Activated CD8-positive, alpha-beta T cell treated with anti-CD3 and anti-CD28 coated beads for 36 hours (primary cell): ENCODE measurements at regions not wholly inside any gene's neighbourhood (a gene's known extent, or its start where the extent isn't known, plus 50 kb on each side); places are given as distances from the start of the nearest gene placed in this dataset.
"Not testable (repeated sequence)": the region's sequence is repeated elsewhere in the genome, so short reads cannot be mapped to it uniquely, and the experiment has no call there.

Experiments used
- ATAC-seq: fragments of 200-7000 bp; cut with Tn5 transposase; one replicate; pipeline ENCODE4 v1.10.0; 2021; ENCODE audit warnings: mild to moderate bottlenecking, moderate library complexity
- CTCF ChIA-PET: fragments of 350-600 bp; sonication (Branson Sonifier 250); formaldehyde crosslinking; loops from one replicate; lab custom pipeline; 2021; ENCODE audit warnings: antibody characterized with exemption; lab: Charles Lee
- POLR2A ChIA-PET: fragments of 350-600 bp; sonication (Branson Sonifier 250); formaldehyde crosslinking; loops from one replicate; lab custom pipeline; 2021; ENCODE audit warnings: antibody characterized with exemption; lab: Charles Lee
- DNase-seq: peaks from one replicate; pipeline ENCODE4 v3.0.0-alpha.2; 2020
- H3K27ac Mint-ChIP-seq: one replicate; pipeline ENCODE4 v1.8.0; 2021; ENCODE audit warnings: mild to moderate bottlenecking, mixed read lengths
- H3K27me3 Mint-ChIP-seq: one replicate; pipeline ENCODE4 v1.8.0; 2021; ENCODE audit warnings: mixed read lengths
- H3K36me3 Mint-ChIP-seq: one replicate; pipeline ENCODE4 v1.8.0; 2021; ENCODE audit warnings: low read depth, mixed read lengths
- H3K4me1 Mint-ChIP-seq: one replicate; pipeline ENCODE4 v1.8.0; 2021; ENCODE audit warnings: low read depth, mixed read lengths
- H3K4me3 Mint-ChIP-seq: one replicate; pipeline ENCODE4 v1.8.0; 2021; ENCODE audit warnings: mild to moderate bottlenecking, moderate library complexity, mixed read lengths
- H3K9me3 Mint-ChIP-seq: one replicate; pipeline ENCODE4 v1.8.0; 2021; ENCODE audit warnings: mixed read lengths
- intact Hi-C: fragments of 100-400 bp; cut with micrococcal nuclease; formaldehyde crosslinking; loops from one replicate; pipeline ENCODE4 v1.10.0; 2022

GRCh38 chr2:111423184-111423583, 302.5 kb downstream of the BCL2L11 start:
- H3K9me3 Mint-ChIP-seq, H3K4me3 Mint-ChIP-seq, POLR2A ChIA-PET, H3K36me3 Mint-ChIP-seq, DNase-seq, intact Hi-C loops, H3K27ac Mint-ChIP-seq, H3K27me3 Mint-ChIP-seq, CTCF ChIA-PET, ATAC-seq: not testable (repeated sequence)
- peaks cover 16% of the 10 kb centered on the region for H3K4me1 Mint-ChIP-seq

GRCh38 chr2:111424176-111424575, 303.5 kb downstream of the BCL2L11 start:
- peak; percentile 12 for ATAC-seq
- DNase-seq, H3K27ac Mint-ChIP-seq, H3K36me3 Mint-ChIP-seq, H3K27me3 Mint-ChIP-seq, H3K9me3 Mint-ChIP-seq, CTCF ChIA-PET, H3K4me3 Mint-ChIP-seq, intact Hi-C loops, POLR2A ChIA-PET: not testable (repeated sequence)
- H3K4me1 Mint-ChIP-seq = peaks cover 21% of the 10 kb centered on the region

GRCh38 chr2:111424851-111425309, 304.2 kb downstream of the BCL2L11 start:
- CTCF ChIA-PET, H3K36me3 Mint-ChIP-seq, H3K4me3 Mint-ChIP-seq, H3K9me3 Mint-ChIP-seq, intact Hi-C loops, H3K27me3 Mint-ChIP-seq, POLR2A ChIA-PET: not testable (repeated sequence)
- Mint-ChIP-seq H3K27ac (peak overlapping the region; percentile 90), H3K4me1 (peaks cover 25% of the 10 kb centered on the region)
- peak; percentile 59 for DNase-seq
- ATAC-seq = peak; percentile 66

GRCh38 chr2:111425789-111426201, 305.1 kb downstream of the BCL2L11 start:
- H3K27me3 Mint-ChIP-seq, H3K4me3 Mint-ChIP-seq, H3K9me3 Mint-ChIP-seq, CTCF ChIA-PET, POLR2A ChIA-PET, H3K36me3 Mint-ChIP-seq, intact Hi-C loops: not testable (repeated sequence)
- H3K27ac Mint-ChIP-seq = peak overlapping the region; percentile 27
- ATAC-seq (peak; percentile 65), DNase-seq (peak; percentile 49)
- H3K4me1 Mint-ChIP-seq = peaks cover 26% of the 10 kb centered on the region

GRCh38 chr2:111427346-111427745, 306.6 kb downstream of the BCL2L11 start:
- H3K4me3 Mint-ChIP-seq, intact Hi-C loops, ATAC-seq, POLR2A ChIA-PET, CTCF ChIA-PET, H3K36me3 Mint-ChIP-seq, H3K27me3 Mint-ChIP-seq, H3K9me3 Mint-ChIP-seq, DNase-seq: not testable (repeated sequence)
- peak overlapping the region; percentile 67 for H3K27ac Mint-ChIP-seq
- peaks cover 35% of the 10 kb centered on the region for H3K4me1 Mint-ChIP-seq

- Mint-ChIP-seq H3K27ac (peak overlapping the region; percentile 84), H3K4me1 (peaks cover 41% of the 10 kb centered on the region)
- H3K4me3 Mint-ChIP-seq, CTCF ChIA-PET, ATAC-seq, H3K27me3 Mint-ChIP-seq, H3K36me3 Mint-ChIP-seq, intact Hi-C loops, H3K9me3 Mint-ChIP-seq, POLR2A ChIA-PET: not testable (repeated sequence)
- peak; percentile 52 for DNase-seq
Observed at GRCh38 chr2:111428915-111429314, 308.2 kb downstream of the BCL2L11 start.

- H3K27me3 Mint-ChIP-seq, CTCF ChIA-PET, H3K36me3 Mint-ChIP-seq, H3K9me3 Mint-ChIP-seq, H3K4me3 Mint-ChIP-seq, intact Hi-C loops, POLR2A ChIA-PET: not testable (repeated sequence)
- DNase-seq (peak; percentile 43), ATAC-seq (peak; percentile 38)
- Mint-ChIP-seq H3K4me1 (peaks cover 42% of the 10 kb centered on the region), H3K27ac (peak overlapping the region; percentile 84)
Observed at GRCh38 chr2:111429353-111429752, 308.6 kb downstream of the BCL2L11 start.

- H3K4me3 Mint-ChIP-seq, H3K36me3 Mint-ChIP-seq, ATAC-seq, DNase-seq, POLR2A ChIA-PET, H3K9me3 Mint-ChIP-seq, CTCF ChIA-PET, H3K27me3 Mint-ChIP-seq, H3K27ac Mint-ChIP-seq, intact Hi-C loops: not testable (repeated sequence)
- peaks cover 37% of the 10 kb centered on the region for H3K4me1 Mint-ChIP-seq
Observed at GRCh38 chr2:111430817-111431661, 310.3 kb downstream of the BCL2L11 start.

- H3K4me1 Mint-ChIP-seq = peaks cover 30% of the 10 kb centered on the region
- DNase-seq, POLR2A ChIA-PET, CTCF ChIA-PET, intact Hi-C loops, H3K27ac Mint-ChIP-seq, H3K36me3 Mint-ChIP-seq, H3K27me3 Mint-ChIP-seq, H3K9me3 Mint-ChIP-seq, H3K4me3 Mint-ChIP-seq: not testable (repeated sequence)
- peak; percentile 7 for ATAC-seq
Observed at GRCh38 chr2:111432423-111432822, 311.7 kb downstream of the BCL2L11 start.

- DNase-seq, H3K4me3 Mint-ChIP-seq, H3K9me3 Mint-ChIP-seq, CTCF ChIA-PET, H3K27me3 Mint-ChIP-seq, POLR2A ChIA-PET, intact Hi-C loops, H3K36me3 Mint-ChIP-seq: not testable (repeated sequence)
- peaks cover 30% of the 10 kb centered on the region for H3K4me1 Mint-ChIP-seq
- H3K27ac Mint-ChIP-seq = peak overlapping the region; percentile 30
- peak; percentile 60 for ATAC-seq
Observed at GRCh38 chr2:111432916-111433499, 312.3 kb downstream of the BCL2L11 start.

GRCh38 chr2:111433892-111434607, 313.3 kb downstream of the BCL2L11 start:
- H3K4me3 Mint-ChIP-seq, H3K36me3 Mint-ChIP-seq, H3K27ac Mint-ChIP-seq, DNase-seq, H3K9me3 Mint-ChIP-seq, ATAC-seq, POLR2A ChIA-PET, intact Hi-C loops, H3K27me3 Mint-ChIP-seq, CTCF ChIA-PET: not testable (repeated sequence)
- H3K4me1 Mint-ChIP-seq = peaks cover 28% of the 10 kb centered on the region
